ENCODE measurements at regions not wholly inside any gene's neighbourhood (a gene's known extent, or its start where the extent isn't known, plus 50 kb on each side); places are given as distances from the start of the nearest gene placed in this dataset.
"Not testable (repeated sequence)": the region's sequence is repeated elsewhere in the genome, so short reads cannot be mapped to it uniquely, and the experiment has no call there.

GRCh38 chr2:58407487-58407886 is 166.4 kb upstream of the FANCL start:
- DNase-seq (ENCODE audit: extremely low spot score), result no peak
- POLR2A ChIA-PET, result no interaction called here
- CTCF ChIA-PET, result no interaction called here
- TF ChIP-seq ARNT (IDR thresholded peaks at IDR 0.05), result no peak
- TF ChIP-seq ZNF384 (IDR thresholded peaks at IDR 0.05), result no peak
- no peak for TF ChIP-seq FOXK2 (IDR thresholded peaks at IDR 0.05)

DNA sequence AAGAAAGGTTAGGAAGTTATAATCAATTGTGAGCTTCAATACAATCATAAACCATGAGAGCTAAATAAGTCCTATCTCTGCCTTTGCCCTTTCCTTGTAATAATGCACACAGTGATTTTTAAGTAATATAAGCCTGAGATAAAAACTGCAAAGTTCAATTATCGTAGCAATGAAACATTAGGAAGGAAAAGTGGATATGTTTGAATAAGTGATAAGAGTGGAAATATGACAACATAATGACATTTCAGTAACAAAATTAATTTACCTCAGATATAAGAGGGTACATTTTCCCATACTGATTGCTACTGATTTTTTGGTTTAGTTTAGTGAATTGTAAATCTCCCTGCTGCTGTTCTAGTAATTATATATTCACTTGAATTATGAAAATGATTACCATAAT is 164.2 kb upstream of the FANCL start:
- ChIA-PET CTCF (no interaction called here), POLR2A (no interaction called here)
- TF ChIP-seq, protein P1, sequence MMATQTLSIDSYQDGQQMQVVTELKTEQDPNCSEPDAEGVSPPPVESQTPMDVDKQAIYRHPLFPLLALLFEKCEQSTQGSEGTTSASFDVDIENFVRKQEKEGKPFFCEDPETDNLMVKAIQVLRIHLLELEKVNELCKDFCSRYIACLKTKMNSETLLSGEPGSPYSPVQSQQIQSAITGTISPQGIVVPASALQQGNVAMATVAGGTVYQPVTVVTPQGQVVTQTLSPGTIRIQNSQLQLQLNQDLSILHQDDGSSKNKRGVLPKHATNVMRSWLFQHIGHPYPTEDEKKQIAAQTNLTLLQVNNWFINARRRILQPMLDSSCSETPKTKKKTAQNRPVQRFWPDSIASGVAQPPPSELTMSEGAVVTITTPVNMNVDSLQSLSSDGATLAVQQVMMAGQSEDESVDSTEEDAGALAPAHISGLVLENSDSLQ (IDR thresholded peaks at IDR 0.05), result no peak
- TF ChIP-seq CTBP1 (IDR thresholded peaks at IDR 0.05; ENCODE audit: borderline replicate concordance), result no peak
- TF ChIP-seq ARNT (IDR thresholded peaks at IDR 0.05), result no peak
- TF ChIP-seq FOXM1 (IDR thresholded peaks at IDR 0.05; ENCODE audit: borderline replicate concordance), result no peak
- no peak for TF ChIP-seq TARDBP (IDR thresholded peaks at IDR 0.05)
- no peak for TF ChIP-seq SUZ12 (IDR thresholded peaks at IDR 0.05)
- no peak for TF ChIP-seq FOXK2 (IDR thresholded peaks at IDR 0.05)
- TF ChIP-seq ELF4 (IDR thresholded peaks at IDR 0.05), result no peak
- no peak for TF ChIP-seq FOXA1 (IDR thresholded peaks at IDR 0.05)
- TF ChIP-seq HDGF (IDR thresholded peaks at IDR 0.05; ENCODE audit: borderline replicate concordance), result no peak
- no peak for TF ChIP-seq L3MBTL2 (conservative IDR thresholded peaks at IDR 0.05)
- no peak for TF ChIP-seq NFRKB (IDR thresholded peaks at IDR 0.05)
- no peak for TF ChIP-seq LEF1 (IDR thresholded peaks at IDR 0.05; ENCODE audit: borderline replicate concordance)
- no peak for TF ChIP-seq ZNF384 (IDR thresholded peaks at IDR 0.05)
- no peak for TF ChIP-seq SP1 (IDR thresholded peaks at IDR 0.05)
- TF ChIP-seq BHLHE40 (IDR thresholded peaks at IDR 0.05; ENCODE audit: borderline replicate concordance), result no peak
- no peak for DNase-seq (ENCODE audit: extremely low spot score)

DNA sequence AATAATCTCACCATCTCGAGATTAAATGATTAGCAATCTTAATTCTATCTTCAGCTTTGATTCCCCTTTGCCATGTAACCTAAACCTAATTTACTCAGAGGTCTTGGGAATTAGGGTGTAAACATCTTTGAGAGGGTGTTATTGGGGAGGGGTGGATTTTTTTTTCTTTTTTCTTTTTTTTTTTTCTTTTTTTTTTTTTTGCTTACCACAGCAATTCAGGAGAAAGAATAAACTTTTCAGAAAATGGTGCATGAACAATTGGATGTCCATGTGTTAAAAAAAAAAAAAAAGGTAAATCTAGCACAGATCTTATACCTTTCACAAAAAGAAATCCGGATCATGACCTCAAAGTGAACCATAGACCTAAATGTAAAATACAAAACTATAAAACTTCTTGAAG is 160.8 kb upstream of the FANCL start:
- TF ChIP-seq FOXA1 (IDR thresholded peaks at IDR 0.05), result no peak
- no peak for TF ChIP-seq TARDBP (IDR thresholded peaks at IDR 0.05)
- no peak for TF ChIP-seq LEF1 (IDR thresholded peaks at IDR 0.05; ENCODE audit: borderline replicate concordance)
- TF ChIP-seq NFRKB (IDR thresholded peaks at IDR 0.05), result no peak
- no peak for TF ChIP-seq FOXK2 (IDR thresholded peaks at IDR 0.05)
- no peak for TF ChIP-seq CTBP1 (IDR thresholded peaks at IDR 0.05; ENCODE audit: borderline replicate concordance)
- TF ChIP-seq ARNT (IDR thresholded peaks at IDR 0.05), result no peak
- TF ChIP-seq L3MBTL2 (conservative IDR thresholded peaks at IDR 0.05), result no peak
- TF ChIP-seq SUZ12 (IDR thresholded peaks at IDR 0.05), result no peak
- TF ChIP-seq SP1 (IDR thresholded peaks at IDR 0.05), result no peak
- TF ChIP-seq, protein P1 (IDR thresholded peaks at IDR 0.05), result no peak
- TF ChIP-seq ZNF384 (IDR thresholded peaks at IDR 0.05), result no peak
- no peak for TF ChIP-seq HDGF (IDR thresholded peaks at IDR 0.05; ENCODE audit: borderline replicate concordance)
- no peak for TF ChIP-seq FOXM1 (IDR thresholded peaks at IDR 0.05; ENCODE audit: borderline replicate concordance)
- no peak for TF ChIP-seq ELF4 (IDR thresholded peaks at IDR 0.05)
- CTCF ChIA-PET, result no interaction called here
- POLR2A ChIA-PET, result no interaction called here
- DNase-seq (ENCODE audit: extremely low spot score), result no peak

DNA sequence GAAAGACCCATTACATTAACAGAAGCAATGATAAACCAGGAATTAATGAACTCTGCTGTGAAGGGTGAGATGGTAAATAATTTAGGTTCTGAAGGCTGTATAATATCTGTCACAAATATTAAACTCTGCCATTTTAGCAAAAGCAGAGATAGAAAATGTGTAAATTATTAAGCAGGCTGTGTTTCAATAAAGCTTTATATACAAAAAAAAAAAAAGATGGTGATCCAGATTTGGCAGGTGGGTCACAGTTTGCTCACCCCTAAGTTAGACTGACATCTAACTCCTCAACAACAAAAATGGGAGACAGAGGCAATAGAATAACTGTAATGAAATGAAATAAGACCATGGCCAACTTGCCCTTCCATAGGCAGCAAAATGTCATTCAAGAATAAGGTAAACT is 157.3 kb upstream of the FANCL start:
- CTCF ChIA-PET, result no interaction called here

GRCh38 chr2:58387701-58388100 is 146.6 kb upstream of the FANCL start:
- POLR2A ChIA-PET, result no interaction called here
- no peak for TF ChIP-seq SUZ12 (IDR thresholded peaks at IDR 0.05)
- CTCF ChIA-PET, result no interaction called here

More for the DNA sequence above, 157.3 kb upstream of the FANCL start:
- TF ChIP-seq ZNF384 (IDR thresholded peaks at IDR 0.05) (peak; percentile 54; the same call in 1 of the 2 replicates), ELF4 (IDR thresholded peaks at IDR 0.05) (no peak)
- POLR2A ChIA-PET, result no interaction called here
- no peak for DNase-seq (ENCODE audit: extremely low spot score)

GRCh38 chr2:58386904-58387303 is 145.8 kb upstream of the FANCL start:
- DNase-seq (ENCODE audit: extremely low spot score); CTCF ChIA-PET; POLR2A ChIA-PET: not testable (repeated sequence)

More at GRCh38 chr2:58387701-58388100, 146.6 kb upstream of the FANCL start:
- DNase-seq (ENCODE audit: extremely low spot score), result no peak

DNA sequence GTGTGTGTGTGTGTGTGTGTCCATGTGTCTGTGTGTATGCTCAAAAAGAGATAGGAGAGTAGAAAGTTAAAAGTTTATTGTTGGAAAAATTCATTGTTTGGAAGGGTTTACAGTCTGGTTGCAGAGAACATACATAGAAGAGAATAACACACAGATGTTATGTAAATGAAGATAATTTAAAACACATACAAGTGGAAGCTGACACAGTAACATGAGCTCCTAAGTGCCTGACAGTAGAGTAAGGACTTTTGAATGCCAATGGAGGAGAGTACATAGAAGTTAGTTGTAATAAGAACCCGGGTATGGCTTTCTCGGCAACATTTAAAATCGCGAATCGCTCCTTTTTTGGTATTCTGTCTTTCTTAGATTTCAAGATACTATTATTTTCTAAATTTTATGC is 137.0 kb upstream of the FANCL start:
- CTCF ChIA-PET, result no interaction called here
- DNase-seq (ENCODE audit: extremely low spot score), result no peak
- POLR2A ChIA-PET, result no interaction called here
- TF ChIP-seq NFRKB (IDR thresholded peaks at IDR 0.05), result no peak
- TF ChIP-seq L3MBTL2 (conservative IDR thresholded peaks at IDR 0.05), result no peak
- TF ChIP-seq FOXK2 (IDR thresholded peaks at IDR 0.05), result no peak
- TF ChIP-seq SUZ12 (IDR thresholded peaks at IDR 0.05), result no peak
- TF ChIP-seq CTBP1 (IDR thresholded peaks at IDR 0.05; ENCODE audit: borderline replicate concordance), result no peak
- no peak for TF ChIP-seq HDGF (IDR thresholded peaks at IDR 0.05; ENCODE audit: borderline replicate concordance)
- no peak for TF ChIP-seq SP1 (IDR thresholded peaks at IDR 0.05)
- no peak for TF ChIP-seq ELF4 (IDR thresholded peaks at IDR 0.05)
- TF ChIP-seq ZNF384 (IDR thresholded peaks at IDR 0.05), result no peak
- TF ChIP-seq FOXA1 (IDR thresholded peaks at IDR 0.05), result no peak
- no peak for TF ChIP-seq LEF1 (IDR thresholded peaks at IDR 0.05; ENCODE audit: borderline replicate concordance)
- TF ChIP-seq BHLHE40 (IDR thresholded peaks at IDR 0.05; ENCODE audit: borderline replicate concordance), result no peak

GRCh38 chr2:58377181-58377580 is 136.1 kb upstream of the FANCL start:
- ChIA-PET CTCF (no interaction called here), POLR2A (no interaction called here)
- TF ChIP-seq FOXM1 (IDR thresholded peaks at IDR 0.05; ENCODE audit: borderline replicate concordance) (no peak), BHLHE40 (IDR thresholded peaks at IDR 0.05; ENCODE audit: borderline replicate concordance) (no peak), FOXK2 (IDR thresholded peaks at IDR 0.05) (no peak), TARDBP (IDR thresholded peaks at IDR 0.05) (no peak), ELF4 (IDR thresholded peaks at IDR 0.05) (no peak), ARNT (IDR thresholded peaks at IDR 0.05) (no peak), ZNF384 (IDR thresholded peaks at IDR 0.05) (no peak), FOXA1 (IDR thresholded peaks at IDR 0.05) (no peak)
- TF ChIP-seq, protein P1 (IDR thresholded peaks at IDR 0.05), result no peak
- no peak for DNase-seq (ENCODE audit: extremely low spot score)

Measured in HEK293T (cell line).